Left lung (tissue), 4 donors: ENCODE measurements at regions not wholly inside any gene's neighbourhood (a gene's known extent, or its start where the extent isn't known, plus 50 kb on each side); places are given as distances from the start of the nearest gene placed in this dataset.

ENCODE experiments used
- ATAC-seq: fragments of 200-7000 bp; cut with Tn5 transposase; one replicate; pipeline ENCODE4 v1.9.1; 2020; ENCODE audit warnings: moderate library complexity
- DNase-seq, 4 donors: peaks; one replicate each; pipeline ENCODE4 v3.0.0-alpha.2; 2013 to 2020
- H3K27ac ChIP-seq, 2 donors: fragments of 200-600 bp; sonication (generic) in 1 of 2; one replicate each; pipeline versions ENCODE4 v1.5.0 to v1.8.0; 2020 to 2021
- H3K27me3 ChIP-seq, 2 donors: fragments of 200-600 bp; sonication (generic) in 1 of 2; one replicate each; pipeline versions ENCODE4 v1.5.0 to v1.8.0; 2020 to 2021
- H3K36me3 ChIP-seq, 2 donors: fragments of 200-600 bp; sonication (generic) in 1 of 2; one replicate each; pipeline versions ENCODE4 v1.5.0 to v1.8.0; 2020 to 2021
- H3K4me1 ChIP-seq, 2 donors: fragments of 200-600 bp; one replicate each; pipeline ENCODE4 v1.8.0; 2021
- H3K4me3 ChIP-seq, 2 donors: fragments of 200-600 bp; sonication (generic) in 1 of 2; one replicate each; pipeline versions ENCODE4 v1.5.0 to v1.8.0; 2020 to 2021; ENCODE audit warnings: mild to moderate bottlenecking in 1 of 2
- H3K9me3 ChIP-seq, 2 donors: fragments of 200-600 bp; sonication (generic) in 1 of 2; one replicate each; pipeline versions ENCODE4 v1.5.0 to v1.8.0; 2020 to 2021
- intact Hi-C, 2 donors: fragments of 100-400 bp; cut with DNase I; formaldehyde crosslinking; loops; one replicate each; pipeline versions ENCODE4 v1.11.2 to v1.14.2; 2022
- TF ChIP-seq, protein P1 (sequence below), 2 donors: fragments of 200-600 bp; sonication (generic) in 1 of 2; IDR thresholded peaks; one replicate each; pipeline versions ENCODE4 v1.5.0 to v1.8.0; 2021; ENCODE audit warnings: antibody characterized with exemption in 2 of 2
- donor health status: DM: no; HTN: yes; CAD: no.
- donor health status: DM: no; HTN: no; CAD: no.

- intact Hi-C loops, result no loop called here
- TF ChIP-seq, protein P1, sequence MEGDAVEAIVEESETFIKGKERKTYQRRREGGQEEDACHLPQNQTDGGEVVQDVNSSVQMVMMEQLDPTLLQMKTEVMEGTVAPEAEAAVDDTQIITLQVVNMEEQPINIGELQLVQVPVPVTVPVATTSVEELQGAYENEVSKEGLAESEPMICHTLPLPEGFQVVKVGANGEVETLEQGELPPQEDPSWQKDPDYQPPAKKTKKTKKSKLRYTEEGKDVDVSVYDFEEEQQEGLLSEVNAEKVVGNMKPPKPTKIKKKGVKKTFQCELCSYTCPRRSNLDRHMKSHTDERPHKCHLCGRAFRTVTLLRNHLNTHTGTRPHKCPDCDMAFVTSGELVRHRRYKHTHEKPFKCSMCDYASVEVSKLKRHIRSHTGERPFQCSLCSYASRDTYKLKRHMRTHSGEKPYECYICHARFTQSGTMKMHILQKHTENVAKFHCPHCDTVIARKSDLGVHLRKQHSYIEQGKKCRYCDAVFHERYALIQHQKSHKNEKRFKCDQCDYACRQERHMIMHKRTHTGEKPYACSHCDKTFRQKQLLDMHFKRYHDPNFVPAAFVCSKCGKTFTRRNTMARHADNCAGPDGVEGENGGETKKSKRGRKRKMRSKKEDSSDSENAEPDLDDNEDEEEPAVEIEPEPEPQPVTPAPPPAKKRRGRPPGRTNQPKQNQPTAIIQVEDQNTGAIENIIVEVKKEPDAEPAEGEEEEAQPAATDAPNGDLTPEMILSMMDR (IDR thresholded peaks at IDR 0.05), result no peak
- no peaks in the 10 kb centered on the region for H3K4me1 ChIP-seq
- H3K4me3 ChIP-seq, result no peak overlapping the region
- H3K27ac ChIP-seq, result no peak overlapping the region
- DNase-seq (no peak), ATAC-seq (no peak)
- H3K27me3 ChIP-seq, result peaks cover 0 to 55% of the 10 kb centered on the region in 2 donors
- H3K9me3 ChIP-seq, result no peaks in the 10 kb centered on the region
- H3K36me3 ChIP-seq, result no peaks in the 10 kb centered on the region
Measured at GRCh38 chr17:77790143-77790829, 168.2 kb upstream of the TNRC6C start.

DNA sequence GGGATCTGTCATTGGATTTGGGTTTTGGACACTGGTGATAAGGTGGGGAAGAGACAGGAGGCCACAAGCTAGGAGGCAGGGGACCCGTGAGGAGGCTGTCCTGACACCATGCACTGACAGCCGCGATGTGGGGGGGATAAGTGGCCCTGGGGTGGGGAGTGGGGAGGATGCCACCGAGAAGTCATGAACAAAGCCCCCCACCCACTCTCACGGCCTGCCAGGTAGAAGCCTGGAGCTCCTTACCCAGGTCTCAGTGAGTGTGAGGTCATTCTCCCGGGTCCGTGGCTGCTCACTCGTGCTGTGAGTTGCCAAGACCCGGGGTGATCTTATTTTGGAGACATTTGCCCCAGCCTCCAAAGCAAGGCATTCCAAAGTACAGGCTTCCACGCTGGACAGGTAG, 165.9 kb upstream of the TNRC6C start:
- no peaks in the 10 kb centered on the region for H3K36me3 ChIP-seq
- intact Hi-C loops, result no loop called here
- peaks cover 0 to 57% of the 10 kb centered on the region in 2 donors for H3K27me3 ChIP-seq
- TF ChIP-seq, protein P1 (IDR thresholded peaks at IDR 0.05), result no peak
- DNase-seq, result no peak
- H3K4me3 ChIP-seq, result no peak overlapping the region
- H3K27ac ChIP-seq, result no peak overlapping the region
- H3K4me1 ChIP-seq, result no peaks in the 10 kb centered on the region
- H3K9me3 ChIP-seq, result no peaks in the 10 kb centered on the region
- no peak for ATAC-seq

DNA sequence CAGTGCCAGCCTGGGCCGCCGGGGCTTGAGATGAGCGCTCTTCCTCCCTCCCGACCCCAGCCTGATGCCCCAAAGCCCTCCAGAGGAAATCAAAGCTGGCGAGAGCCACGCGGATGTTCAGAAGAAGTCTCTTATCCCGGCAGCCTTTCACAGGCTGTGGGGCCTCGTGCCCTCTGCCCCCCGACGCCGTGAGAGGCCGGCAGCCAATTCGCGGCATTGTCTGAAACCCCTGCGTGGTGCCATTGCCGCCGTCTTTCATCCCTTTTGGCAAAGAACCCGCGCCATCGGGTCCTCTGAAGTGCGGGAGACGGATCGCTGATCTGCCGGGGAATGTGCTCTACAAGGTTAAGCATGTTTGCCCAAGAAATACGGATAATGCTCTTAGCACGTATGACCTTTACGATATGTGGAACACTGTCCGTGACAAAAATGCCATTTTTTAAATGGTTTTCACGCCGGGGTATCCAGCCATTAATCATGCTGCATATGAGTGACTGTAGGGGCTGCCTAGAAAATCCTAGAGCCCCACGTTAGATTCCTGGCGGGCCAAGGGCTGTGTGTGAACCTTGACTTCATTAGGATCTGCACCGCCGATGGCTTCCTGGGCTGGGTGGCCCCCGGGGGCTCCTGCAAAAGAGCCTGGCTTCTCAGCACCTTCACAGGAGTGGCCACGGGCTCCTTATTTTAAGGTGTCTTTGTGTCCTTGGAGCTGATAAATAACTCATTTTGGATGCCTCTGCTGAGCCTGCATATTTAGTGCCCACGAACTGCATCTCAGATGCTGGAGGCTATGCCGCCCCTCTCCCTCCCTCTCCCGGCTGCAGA, 165.1 kb upstream of the TNRC6C start:
- intact Hi-C loops, result no loop called here
- DNase-seq (no peak), ATAC-seq (no peak)
- Histone ChIP-seq H3K4me1 (no peaks in the 10 kb centered on the region), H3K4me3 (no peak overlapping the region), H3K9me3 (no peaks in the 10 kb centered on the region), H3K27ac (no peak overlapping the region), H3K36me3 (no peaks in the 10 kb centered on the region), H3K27me3 (peaks cover 0 to 53% of the 10 kb centered on the region in 2 donors)
- TF ChIP-seq, protein P1 (IDR thresholded peaks at IDR 0.05), result no peak

- H3K4me3 ChIP-seq, result no peak overlapping the region
- no peak for ATAC-seq
- no peaks in the 10 kb centered on the region for H3K36me3 ChIP-seq
- intact Hi-C loops, result no loop called here
- TF ChIP-seq, protein P1 (IDR thresholded peaks at IDR 0.05), result no peak
- H3K27me3 ChIP-seq, result peaks cover 0 to 54% of the 10 kb centered on the region in 2 donors
- no peaks in the 10 kb centered on the region for H3K9me3 ChIP-seq
- no peaks in the 10 kb centered on the region for H3K4me1 ChIP-seq
- H3K27ac ChIP-seq, result no peak overlapping the region
- no peak for DNase-seq
Measured at GRCh38 chr17:77793971-77794235, 164.6 kb upstream of the TNRC6C start.

DNA sequence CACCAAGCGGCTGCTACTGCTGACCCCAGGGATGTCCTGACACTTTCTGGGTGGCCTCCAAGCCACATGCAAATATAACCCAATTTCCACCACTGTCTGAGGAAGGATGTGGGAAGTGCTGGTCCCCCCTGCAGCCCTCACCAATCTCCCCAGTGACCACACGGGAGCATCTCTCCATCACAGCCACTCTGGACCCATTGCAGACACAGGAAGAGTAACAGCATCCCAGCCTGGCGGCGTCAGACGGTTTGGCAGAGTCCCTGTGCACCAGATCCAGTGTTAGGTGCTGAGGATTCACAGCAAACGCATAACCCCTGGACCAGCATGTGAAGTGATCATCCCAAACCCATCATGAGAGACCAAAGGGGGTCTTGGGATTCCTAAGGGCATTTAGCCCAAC, 163.7 kb upstream of the TNRC6C start:
- ATAC-seq (no peak), DNase-seq (no peak)
- H3K27ac ChIP-seq, result no peak overlapping the region
- intact Hi-C loops, result no loop called here
- H3K27me3 ChIP-seq, result peaks cover 0 to 60% of the 10 kb centered on the region in 2 donors
- TF ChIP-seq, protein P1 (IDR thresholded peaks at IDR 0.05), result no peak
- H3K9me3 ChIP-seq, result no peaks in the 10 kb centered on the region
- H3K4me3 ChIP-seq, result no peak overlapping the region
- H3K36me3 ChIP-seq, result no peaks in the 10 kb centered on the region
- no peaks in the 10 kb centered on the region for H3K4me1 ChIP-seq
